Bone marrow (tissue), 2 donors: ENCODE measurements at regions not wholly inside any gene's neighbourhood (a gene's known extent, or its start where the extent isn't known, plus 50 kb on each side); places are given as distances from the start of the nearest gene placed in this dataset.

Source experiments
- DNase-seq, 2 donors: peaks; one replicate each; lab custom pipeline; 2025; lab: John Stamatoyannopoulos, UW

DNA sequence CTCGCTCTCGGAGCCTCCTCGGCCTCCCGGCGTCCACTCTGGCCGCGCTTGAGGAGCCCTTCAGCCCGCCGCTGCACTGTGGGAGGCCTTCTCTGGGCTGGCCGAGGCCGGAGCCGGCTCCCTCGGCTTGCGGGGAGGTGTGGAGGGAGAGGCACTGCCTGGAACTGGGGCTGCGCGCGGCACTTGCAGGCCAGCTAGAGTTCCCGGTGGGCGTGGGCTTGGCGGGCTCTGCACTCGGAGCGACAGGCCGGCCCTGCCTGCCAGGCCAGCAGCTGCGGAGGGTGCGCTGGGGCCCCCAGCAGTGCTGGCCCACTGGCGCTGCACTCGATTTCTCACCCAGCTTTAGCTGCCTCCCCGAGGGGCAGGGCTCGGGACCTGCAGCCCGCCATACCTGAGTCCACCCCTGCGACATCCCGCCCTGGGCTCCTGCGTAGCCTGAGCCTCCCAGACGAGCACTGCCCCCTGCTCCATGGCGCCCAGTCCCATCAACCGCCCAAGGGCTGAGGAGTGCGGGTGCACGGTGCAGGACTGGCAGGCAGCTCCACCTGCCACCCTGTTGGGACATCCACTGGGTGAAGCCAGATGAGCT lies 765.0 kb downstream of the IGSF11 start:
- no peak for DNase-seq

DNA sequence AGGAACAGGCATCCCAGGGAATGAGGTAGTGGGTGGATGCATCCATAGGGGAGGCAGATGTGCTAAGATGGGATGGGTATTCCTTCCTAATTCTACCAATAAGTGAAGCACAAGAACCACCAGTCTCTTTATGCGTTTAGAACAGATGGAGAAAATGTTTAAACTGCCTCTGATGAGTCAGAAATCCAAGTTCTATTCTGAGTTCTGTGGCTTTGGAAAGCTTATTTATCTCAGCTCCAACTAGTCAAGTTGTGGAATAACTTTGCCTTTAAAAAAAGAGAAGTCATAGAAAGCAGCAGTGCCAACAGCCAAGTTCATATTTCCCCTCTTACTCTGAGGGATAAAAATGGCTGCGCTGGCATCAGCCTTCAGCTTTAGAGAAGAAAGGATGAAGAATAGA lies 761.7 kb downstream of the IGSF11 start:
- no peak for DNase-seq

DNA sequence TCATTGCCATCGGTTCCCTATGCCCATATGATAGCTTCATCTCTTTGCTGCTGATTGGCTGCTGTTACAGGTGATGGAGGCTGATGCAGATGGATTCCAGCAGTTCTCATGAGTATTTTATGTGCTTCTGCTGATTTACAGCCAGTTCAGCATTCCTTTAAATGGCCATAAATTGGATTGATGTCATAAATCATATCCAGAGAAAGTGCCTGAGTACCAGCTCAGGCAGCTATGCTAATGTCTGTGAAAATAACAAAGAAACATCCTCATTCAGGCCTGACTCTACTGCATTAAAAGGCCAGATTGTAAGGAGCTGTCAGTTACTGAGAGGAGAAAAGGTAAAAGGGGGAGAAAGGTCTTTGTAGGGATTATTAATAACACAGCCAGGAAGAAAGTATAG lies 756.8 kb downstream of the IGSF11 start:
- DNase-seq = no peak

DNA sequence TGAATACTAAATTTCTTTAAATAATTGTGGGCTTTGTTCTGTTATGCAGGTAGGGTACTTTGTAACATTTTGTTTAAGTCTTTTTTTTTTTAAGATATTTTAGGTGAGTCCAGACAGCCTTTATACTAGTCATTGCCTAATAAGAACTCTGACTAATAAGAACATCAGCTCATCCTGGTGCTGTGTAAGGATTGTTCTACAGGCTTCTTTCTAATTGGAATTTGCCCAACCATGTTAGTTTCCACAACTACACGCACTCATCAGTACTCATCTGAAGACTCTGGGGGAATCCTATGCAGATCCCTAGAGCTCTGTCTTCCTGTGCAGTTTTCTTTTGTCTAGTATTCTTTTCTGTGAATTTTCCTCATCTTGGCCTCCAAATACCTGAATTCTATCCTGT lies 741.8 kb downstream of the IGSF11 start:
- DNase-seq = no peak

DNA sequence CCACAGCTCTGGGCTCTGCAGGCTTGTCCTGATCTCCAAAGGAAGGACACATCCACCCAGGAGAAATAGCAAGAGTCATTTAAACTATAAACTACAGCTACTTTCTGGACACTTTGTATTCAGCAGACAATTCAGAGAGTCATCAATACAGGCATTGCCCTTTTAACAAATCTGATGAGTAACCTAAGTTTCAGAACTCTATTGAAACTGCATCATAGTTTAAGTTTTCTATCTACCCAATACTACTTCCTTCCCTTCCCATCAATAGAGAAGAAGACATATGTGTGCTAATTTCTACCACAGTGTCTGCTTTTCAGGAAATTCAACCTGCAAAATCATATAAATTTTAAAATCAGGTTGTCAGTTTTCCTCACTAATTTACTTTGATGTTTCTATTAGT lies 736.5 kb downstream of the IGSF11 start:
- DNase-seq = no peak

DNA sequence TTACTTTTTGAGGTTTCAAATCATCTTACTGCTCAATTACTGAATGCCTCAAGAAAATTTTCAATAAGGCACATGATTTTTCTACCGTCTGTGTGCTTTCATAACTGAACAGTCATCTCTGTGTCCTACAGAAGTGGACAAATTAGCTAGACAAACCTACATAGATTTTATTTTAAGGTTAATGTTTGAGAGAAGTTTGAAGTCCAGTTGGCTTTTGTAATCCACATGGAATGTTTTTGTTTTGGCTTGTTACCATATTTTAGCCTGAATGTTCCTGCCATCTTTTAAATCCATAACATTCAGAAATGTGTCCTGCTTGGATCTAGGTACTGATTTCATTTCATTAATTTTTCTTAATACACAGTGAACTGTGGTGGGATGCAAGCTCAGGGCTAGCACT lies 730.1 kb downstream of the IGSF11 start:
- no peak for DNase-seq

DNA sequence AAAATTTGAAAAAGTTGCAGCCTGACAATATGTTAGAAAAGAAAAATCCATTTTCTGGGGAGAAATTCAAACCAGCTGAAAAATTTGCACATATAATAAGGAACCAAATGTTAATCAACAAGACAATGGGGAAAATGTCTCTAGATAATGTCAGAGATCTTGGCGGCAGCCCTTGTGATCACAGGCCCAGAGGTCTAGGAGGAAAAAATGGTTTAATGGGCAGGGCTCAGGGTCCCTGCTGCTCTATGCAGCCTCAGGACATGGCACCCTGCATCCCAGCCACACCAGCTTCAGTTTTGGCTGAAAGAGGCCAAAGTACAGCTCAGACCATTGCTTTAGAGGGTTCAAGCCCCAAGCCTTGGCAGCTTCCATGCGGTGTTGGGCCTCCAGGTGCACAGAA lies 701.9 kb downstream of the IGSF11 start:
- DNase-seq = no peak

DNA sequence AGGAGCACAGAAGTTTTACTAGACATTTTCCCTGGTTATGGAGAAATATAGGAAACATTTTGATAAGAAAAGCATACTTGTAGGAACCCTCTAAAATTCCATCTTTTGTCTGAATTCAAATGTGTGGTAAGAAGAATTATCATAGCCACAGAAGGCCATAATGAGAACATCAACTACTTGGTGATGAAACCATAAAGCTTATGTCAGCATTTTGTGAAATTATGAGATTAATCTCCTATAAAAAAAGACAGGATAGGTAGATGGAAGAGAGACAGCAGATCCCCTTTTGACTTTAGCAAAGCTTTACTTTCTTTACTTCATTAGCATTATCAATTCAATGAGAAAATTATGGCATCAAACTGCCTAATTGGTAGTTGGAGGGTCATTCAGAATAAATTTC lies 697.0 kb downstream of the IGSF11 start:
- no peak for DNase-seq

DNA sequence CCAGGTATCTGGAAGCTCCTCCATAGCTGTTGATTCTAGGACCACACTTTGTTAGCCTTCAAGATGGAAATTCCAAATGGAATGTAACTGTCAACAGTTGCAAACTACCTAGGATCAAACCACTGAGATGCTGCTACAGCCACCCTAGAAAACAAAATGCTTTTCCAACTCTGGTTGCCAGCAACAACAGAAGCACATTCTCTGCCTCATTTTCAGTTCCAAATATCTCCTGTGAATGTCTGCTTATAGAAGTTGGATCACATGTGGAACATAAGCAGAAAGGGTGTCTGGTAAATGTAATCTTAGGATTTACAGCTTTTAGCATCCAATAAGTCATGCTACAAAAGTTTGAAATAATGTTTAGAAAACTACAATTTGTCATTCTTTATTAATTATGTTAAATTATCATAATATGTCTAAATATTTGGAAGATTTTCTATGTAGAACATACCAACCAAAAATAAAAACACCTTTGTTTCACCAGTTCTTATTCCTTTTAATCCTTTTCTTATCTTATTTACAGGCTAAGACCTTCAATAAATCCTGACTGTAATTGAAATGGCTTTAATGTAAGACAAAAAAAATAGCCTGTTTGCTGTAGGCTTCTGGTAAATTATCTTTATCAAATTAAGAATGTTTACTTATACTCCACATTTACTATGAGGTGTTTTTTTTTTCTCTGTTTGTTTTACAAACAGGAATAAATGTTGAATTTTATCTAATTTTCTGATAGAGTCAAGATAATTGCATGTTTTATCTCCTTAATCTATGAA lies 687.1 kb downstream of the IGSF11 start:
- no peak for DNase-seq

DNA sequence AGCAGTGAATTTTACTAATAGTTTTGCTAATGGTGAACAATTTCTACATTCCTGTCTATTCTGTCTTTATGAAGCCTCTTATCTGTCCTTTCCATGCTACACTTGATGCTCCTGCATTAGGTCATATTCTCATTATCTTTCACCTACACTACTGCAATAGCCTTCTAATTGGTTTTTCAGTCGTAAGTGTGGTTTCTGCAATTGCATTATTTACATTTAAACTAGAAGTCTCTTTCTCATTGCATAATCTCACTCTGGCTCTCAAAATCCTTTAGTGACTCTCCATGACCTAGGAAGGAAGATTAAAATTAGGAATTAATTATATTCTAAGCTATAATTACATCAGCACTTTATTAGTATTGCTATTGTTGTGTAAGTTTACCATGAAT lies 686.5 kb downstream of the IGSF11 start:
- DNase-seq = no peak

DNA sequence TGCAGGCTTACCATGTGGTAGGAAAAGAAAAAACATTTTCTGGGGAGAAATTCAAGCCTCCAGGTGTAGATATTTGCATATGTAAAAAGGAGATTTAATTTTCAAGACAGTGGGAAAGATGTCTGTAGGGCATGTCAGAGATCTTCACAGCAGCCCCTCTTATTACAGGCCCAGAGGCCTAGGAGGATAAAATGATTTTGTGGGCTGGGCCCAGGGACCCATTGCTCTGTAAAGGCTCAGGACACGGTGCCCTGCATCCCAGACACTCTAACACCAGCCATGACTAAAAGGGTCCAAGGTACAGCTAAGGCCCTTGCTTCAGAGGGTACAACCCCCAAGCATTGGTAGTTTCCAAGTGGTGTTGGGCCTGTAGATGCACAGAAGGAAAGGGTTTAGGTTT lies 680.1 kb downstream of the IGSF11 start:
- no peak for DNase-seq

DNA sequence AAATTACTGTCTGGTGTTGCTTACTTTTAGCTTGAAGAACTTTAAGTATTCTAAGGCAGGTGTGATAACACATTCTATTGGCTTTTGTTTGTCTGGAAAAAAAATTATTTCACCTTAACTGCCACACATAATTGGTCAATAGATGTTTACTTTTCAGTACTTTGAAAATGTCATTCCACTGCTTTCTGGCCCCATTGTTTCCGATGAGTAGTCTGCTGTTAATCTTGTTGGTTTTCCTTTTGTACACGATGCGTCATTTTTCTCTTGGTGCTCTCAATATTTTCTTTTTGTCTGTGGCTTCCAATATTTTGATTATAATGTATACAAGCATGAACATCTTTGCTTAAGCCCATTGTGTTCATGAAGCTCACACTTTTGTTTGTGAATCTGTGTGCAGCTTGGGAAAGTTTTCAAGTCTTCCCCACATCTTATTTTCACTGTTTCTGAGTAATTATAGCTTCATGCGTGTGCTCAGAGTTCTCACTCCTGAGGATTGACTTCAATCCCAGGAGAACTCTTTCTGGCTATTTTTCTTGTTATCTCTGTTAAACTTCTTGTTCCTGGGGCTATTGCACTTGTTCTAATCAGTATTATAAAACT lies 664.7 kb downstream of the IGSF11 start:
- no peak for DNase-seq

DNA sequence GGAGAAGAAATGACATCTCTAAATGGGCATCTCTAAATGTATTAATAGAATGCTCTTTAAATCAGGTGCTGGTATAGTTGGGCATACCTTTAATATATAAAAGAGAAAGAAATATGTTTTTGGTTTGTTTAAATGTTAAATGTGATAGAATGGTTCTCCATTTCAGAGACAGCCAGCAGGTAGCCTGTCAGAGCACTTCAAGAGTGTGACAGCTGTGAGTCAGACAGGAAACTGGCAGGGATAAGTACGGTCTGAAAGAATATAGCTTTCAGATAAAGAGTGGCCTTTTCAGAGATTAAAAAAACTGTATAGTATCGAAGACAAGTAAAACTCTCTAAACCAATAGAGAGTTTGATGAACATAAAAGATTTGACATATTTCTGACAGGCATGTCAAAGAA lies 654.1 kb downstream of the IGSF11 start:
- no peak for DNase-seq

DNA sequence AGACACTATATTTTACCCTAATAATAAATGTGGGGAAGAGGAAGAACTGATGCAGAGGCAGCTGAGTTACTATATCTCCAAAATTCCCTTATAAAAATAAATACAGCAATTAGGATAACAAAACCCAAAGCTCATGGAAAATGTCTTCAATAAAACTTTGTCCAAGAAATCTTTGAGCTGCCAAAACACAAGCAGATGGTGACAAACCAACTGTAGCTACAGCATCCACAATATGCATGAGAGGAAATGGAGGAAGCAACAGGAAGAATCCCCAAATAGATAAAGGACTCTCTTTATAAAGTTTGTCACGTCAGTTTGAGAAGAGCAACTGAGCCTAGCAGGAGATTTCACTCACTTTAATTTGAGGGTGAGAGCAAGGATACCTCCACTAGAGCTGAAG lies 638.2 kb downstream of the IGSF11 start:
- DNase-seq = no peak

DNA sequence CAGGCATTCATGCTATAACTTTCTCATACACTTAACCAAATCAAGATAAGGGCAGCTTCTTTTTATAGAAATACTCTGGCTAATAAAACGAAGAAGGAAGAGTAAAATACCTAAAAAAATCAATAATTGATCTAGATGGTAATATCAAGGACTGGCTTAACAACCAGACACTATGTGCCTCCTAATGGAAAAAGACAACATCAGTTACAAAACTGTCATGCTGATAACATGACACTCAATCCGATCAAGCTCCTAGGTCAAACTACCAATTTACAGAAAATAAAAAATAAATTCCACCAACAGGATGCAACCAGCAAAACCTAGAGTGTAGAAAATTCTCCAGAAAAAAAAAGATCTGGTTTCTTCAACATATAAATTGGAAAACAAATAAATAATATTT lies 634.6 kb downstream of the IGSF11 start:
- no peak for DNase-seq

DNA sequence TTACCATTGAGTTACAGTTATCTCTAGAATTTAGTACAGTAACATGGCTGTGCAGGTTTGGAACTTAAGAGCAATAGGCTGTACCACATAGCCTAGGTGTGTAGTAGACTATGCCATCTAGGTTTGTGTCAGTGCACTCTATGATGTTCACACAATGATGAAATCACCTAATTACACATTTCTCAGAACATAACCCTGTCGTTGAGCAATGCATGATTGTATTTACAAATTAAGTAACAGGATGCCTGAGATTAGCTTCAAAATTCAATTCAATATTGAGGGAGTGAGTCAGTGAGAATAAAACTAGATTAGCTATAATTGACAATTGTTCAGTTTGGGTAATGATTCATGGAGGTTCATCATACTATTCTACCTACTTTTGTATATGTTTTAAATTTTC lies 633.8 kb downstream of the IGSF11 start:
- no peak for DNase-seq

DNA sequence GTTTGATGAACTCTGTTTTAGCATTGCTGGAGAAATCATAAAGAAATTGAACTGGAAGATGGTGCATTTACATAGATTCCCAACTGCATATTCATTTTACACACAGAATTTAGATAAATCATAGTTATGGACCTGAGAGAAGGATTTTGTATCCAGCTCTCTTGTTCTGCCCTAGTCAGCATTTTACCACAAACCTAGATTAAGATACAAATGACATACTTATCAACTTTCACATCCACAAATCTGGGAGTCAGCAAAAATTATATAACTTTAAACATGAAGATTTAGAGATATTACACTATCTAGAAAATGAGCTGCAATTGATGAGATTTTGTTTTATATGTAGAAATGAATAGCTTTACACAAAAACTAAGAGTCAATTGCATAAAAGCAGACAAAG lies 632.8 kb downstream of the IGSF11 start:
- DNase-seq = no peak

DNA sequence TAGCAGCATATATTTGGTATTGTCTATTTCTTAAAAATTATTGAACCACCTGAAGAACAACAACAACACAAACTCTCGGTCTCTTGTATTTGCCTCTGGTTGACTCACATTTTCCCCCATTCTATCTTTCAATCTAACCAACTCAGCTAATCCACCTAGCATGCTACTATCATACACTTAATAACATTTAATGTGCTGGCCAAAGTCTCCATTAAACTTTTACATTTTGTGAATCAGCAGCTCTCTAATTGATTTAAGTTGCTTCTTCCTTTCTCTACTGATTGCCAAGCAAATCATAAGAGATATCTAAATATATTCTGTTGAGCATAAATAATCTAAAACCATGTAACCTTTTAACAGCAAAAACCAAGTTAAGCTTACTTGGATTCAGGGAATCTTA lies 631.7 kb downstream of the IGSF11 start:
- no peak for DNase-seq

DNA sequence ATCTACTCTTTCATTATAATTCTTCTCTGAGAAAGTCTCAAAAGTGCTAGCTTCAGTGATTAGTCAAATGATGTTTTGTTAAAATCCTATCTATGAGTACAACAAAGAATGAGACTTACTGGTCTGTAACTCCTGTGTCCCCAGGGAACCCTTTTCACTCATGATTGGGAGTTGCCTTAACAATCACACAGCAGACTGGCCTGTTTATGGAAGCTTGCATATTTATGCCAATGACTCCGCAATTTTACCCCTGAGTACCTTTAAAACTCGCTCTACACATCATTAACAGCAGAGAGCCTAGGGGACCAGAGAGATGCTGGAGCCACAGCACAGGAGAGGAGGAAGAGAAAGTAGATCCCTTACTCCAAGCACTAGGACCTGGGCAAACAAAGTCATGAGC lies 628.1 kb downstream of the IGSF11 start:
- no peak for DNase-seq

DNA sequence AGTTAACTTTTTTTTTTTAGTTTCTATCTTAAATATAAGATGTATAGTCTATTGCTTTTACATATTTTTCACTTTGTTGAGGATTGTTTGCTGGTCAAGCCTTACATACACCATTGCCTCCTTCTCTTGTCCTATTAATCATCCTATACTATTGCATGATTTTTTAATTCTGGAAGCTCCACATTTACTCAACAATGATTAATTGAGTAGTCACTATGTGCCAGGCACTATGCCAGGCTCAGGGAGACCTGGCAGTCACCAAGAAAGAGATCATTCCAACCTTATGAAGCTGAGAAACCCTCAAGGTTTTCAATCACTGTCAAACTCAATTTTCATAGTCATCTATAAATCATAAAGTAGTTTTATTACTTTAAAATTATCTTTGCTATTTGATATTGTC lies 626.2 kb downstream of the IGSF11 start:
- DNase-seq = no peak

DNA sequence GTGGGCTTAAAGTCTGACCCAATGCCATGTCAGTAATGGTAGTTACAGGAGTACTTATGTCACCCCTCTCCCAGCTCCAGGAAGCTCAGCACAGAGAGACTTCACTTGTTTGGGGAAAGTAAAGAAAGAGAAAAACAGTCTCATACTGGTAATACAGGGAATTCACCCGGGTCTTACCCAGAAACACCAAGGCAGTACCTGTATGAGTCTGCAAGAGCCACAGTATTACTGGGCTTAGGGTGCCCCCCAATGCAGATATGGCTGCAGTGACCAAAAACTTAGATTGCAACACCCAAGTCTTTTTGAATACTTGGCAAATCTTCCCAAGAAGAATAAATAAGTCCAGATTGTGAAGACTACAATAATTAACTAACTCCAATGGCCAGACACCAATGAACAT lies 622.1 kb downstream of the IGSF11 start:
- DNase-seq = no peak

DNA sequence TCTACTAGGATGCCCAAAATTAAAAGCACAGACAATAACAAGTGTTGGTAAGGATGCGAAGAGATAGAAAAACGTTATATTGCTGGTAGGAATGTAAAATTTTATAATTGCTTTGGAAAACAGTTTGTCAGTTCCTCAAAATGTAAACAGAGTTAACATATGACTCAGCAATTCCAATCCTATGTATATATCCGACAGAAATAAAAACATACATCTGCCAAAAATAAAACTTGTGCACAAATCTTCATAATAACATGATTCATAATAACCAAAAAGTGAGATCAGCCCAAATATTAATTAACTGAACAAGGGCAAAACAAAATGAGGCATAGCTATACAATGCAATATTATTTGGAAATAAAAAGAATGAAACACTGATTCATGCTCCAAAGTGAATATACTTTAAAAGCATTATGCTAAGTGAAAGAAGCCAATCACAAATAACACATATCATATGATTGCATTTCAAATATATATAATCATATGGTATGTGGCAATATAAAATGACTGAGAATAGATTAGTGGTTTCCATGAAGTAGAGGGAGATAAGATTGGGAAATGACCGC lies 609.3 kb downstream of the IGSF11 start:
- DNase-seq = no peak

DNA sequence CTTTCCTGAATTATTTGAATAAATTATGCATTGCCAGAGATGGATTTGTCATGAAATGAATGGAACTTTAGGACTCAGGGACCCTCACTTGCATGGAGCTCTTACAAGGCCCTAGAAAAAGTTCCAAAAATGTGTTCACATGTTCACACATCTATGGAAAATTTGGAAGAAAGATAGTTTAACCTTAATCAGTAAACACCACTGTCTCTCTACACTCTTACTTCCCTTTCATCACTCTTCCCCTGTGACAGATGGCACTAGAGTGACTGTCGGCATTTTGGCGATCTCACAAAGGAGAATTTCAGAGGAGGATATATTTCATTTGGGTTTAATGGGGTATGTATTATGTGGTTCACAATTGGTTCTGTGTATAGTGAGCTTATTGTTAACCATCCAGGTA lies 600.8 kb downstream of the IGSF11 start:
- DNase-seq = no peak
